Uterus (tissue), 3 donors: ENCODE measurements at regions not wholly inside any gene's neighbourhood (a gene's known extent, or its start where the extent isn't known, plus 50 kb on each side); places are given as distances from the start of the nearest gene placed in this dataset.

Source experiments
- DNase-seq, 2 donors: peaks; one replicate each; pipeline ENCODE4 v3.0.0-alpha.2; 2019 to 2020
- H3K27ac ChIP-seq, 2 donors: fragments of 200-600 bp; sonication (generic); 1 replicate in 1 of 2; 2 replicates in 1 of 2; pipeline ENCODE4 v1.5.1; 2016 to 2018
- H3K27me3 ChIP-seq, 2 donors: fragments of 200-600 bp; sonication (generic); one replicate each; pipeline ENCODE4 v1.5.1; 2018 to 2019; ENCODE audit warnings: control low read depth in 1 of 2
- H3K36me3 ChIP-seq, 2 donors: fragments of 200-600 bp; sonication (generic); one replicate each; pipeline ENCODE4 v1.5.1; 2019; ENCODE audit warnings: control low read depth in 1 of 2
- H3K4me1 ChIP-seq, 2 donors: fragments of 200-600 bp; sonication (generic); one replicate each; pipeline ENCODE4 v1.5.1; 2018 to 2019; ENCODE audit warnings: control low read depth in 1 of 2
- H3K4me3 ChIP-seq, 2 donors: fragments of 200-600 bp; sonication (generic); 1 replicate in 1 of 2; 2 replicates in 1 of 2; pipeline ENCODE4 v1.5.1; 2018 to 2019; ENCODE audit warnings: mild to moderate bottlenecking in 1 of 2
- H3K9me3 ChIP-seq, 2 donors: fragments of 200-600 bp; sonication (generic); one replicate each; pipeline ENCODE4 v1.5.1; 2019; ENCODE audit warnings: control low read depth in 1 of 2
- POLR2A ChIP-seq, 2 donors: fragments of 450-650 bp; IDR thresholded peaks; one replicate each; pipeline ENCODE4 v1.6.1; 2016; ENCODE audit warnings: antibody characterized with exemption in 2 of 2, mild to moderate bottlenecking in 1 of 2, moderate library complexity in 1 of 2
- intact Hi-C: fragments of 100-400 bp; cut with DNase I; formaldehyde crosslinking; loops from one replicate; pipeline ENCODE4 v1.15.1; 2023; ENCODE audit warnings: low total_unique reads
- TF ChIP-seq, protein P1 (sequence below), 4 experiments: fragments of 200-600 bp in 2 of 4; fragments of 450-650 bp in 2 of 4; sonication (generic) in 2 of 4; IDR thresholded peaks; one replicate each; pipeline ENCODE4 v1.5.1; 2016 to 2019; ENCODE audit warnings: antibody characterized with exemption in 4 of 4, mild to moderate bottlenecking in 2 of 4, moderate library complexity in 1 of 4
- donor health status: DM: yes; HTN: yes; CAD: no.

DNA sequence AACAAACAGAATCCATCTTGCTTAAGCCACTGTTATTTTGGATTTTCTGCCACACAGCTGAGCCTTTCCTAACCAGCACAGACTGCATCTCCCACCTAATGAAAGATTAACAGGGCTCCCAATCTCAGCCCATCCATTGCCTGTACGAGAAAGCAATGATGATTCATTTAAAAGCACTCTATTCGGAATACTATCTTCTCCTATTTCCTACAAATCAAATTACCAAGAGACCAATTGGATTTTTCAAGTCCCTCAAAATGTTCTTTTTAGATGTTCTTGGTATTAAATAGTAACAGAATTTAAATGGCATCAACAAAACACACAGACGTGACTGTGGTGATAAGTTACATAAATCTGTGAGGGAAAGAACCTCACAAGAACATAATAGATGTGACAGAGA lies 324.1 kb downstream of the AGTPBP1 start:
- Histone ChIP-seq H3K4me1 (no peaks in the 10 kb centered on the region), H3K9me3 (no peaks in the 10 kb centered on the region), H3K27me3 (no peaks in the 10 kb centered on the region), H3K27ac (no peak overlapping the region), H3K4me3 (no peak overlapping the region), H3K36me3 (no peaks in the 10 kb centered on the region)
- DNase-seq = no peak
- TF ChIP-seq POLR2A (IDR thresholded peaks at IDR 0.05) = no peak
- TF ChIP-seq, protein P1, sequence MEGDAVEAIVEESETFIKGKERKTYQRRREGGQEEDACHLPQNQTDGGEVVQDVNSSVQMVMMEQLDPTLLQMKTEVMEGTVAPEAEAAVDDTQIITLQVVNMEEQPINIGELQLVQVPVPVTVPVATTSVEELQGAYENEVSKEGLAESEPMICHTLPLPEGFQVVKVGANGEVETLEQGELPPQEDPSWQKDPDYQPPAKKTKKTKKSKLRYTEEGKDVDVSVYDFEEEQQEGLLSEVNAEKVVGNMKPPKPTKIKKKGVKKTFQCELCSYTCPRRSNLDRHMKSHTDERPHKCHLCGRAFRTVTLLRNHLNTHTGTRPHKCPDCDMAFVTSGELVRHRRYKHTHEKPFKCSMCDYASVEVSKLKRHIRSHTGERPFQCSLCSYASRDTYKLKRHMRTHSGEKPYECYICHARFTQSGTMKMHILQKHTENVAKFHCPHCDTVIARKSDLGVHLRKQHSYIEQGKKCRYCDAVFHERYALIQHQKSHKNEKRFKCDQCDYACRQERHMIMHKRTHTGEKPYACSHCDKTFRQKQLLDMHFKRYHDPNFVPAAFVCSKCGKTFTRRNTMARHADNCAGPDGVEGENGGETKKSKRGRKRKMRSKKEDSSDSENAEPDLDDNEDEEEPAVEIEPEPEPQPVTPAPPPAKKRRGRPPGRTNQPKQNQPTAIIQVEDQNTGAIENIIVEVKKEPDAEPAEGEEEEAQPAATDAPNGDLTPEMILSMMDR (IDR thresholded peaks at IDR 0.05) = no peak
- intact Hi-C loops = no loop called here

DNA sequence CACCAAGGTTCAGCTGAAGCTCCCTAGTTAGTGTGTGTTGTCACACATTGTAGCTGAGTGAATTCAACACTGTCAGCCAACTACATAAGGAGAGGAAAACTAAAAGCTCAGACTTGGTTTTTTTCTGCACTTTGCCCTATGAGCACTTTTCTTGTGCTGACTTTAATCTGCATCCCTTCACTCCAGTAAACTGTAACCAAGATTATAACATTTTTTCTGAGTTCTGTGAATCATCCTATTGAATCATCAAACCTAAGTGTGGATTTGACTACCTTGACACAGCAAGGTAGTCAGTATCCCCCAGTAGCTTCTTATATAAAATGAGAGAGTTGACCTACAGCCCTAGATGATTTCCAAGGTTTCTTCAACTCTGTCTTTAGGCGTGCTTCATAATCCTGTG lies 325.0 kb downstream of the AGTPBP1 start:
- intact Hi-C loops = no loop called here
- H3K4me1 ChIP-seq = no peaks in the 10 kb centered on the region
- TF ChIP-seq POLR2A (IDR thresholded peaks at IDR 0.05) = no peak
- TF ChIP-seq, protein P1 (IDR thresholded peaks at IDR 0.05) = no peak
- no peaks in the 10 kb centered on the region for H3K9me3 ChIP-seq
- no peak overlapping the region for H3K27ac ChIP-seq
- no peak for DNase-seq
- H3K27me3 ChIP-seq = no peaks in the 10 kb centered on the region
- no peak overlapping the region for H3K4me3 ChIP-seq
- H3K36me3 ChIP-seq = no peaks in the 10 kb centered on the region

DNA sequence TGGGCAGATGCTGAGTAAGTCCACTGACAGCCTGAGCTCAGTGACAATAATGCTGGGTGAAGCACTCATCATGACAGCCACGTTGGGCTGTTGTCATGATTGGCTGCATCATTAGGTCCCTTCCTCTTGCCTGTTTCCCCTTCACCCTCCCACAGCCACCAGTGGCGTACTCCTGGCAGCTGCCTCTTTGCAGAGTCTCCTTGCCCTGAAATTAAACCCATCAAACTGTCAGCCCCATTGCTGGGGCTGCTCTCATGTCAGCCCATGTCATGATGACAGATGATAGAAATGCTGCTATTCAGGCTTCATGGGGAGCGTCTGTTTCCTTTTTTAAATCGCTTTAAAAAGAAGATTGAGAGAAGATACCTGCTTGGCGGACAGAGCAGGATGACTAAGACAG lies 327.4 kb downstream of the AGTPBP1 start:
- Histone ChIP-seq H3K27ac (no peak overlapping the region), H3K4me3 (no peak overlapping the region), H3K4me1 (no peaks in the 10 kb centered on the region), H3K27me3 (no peaks in the 10 kb centered on the region), H3K36me3 (no peaks in the 10 kb centered on the region), H3K9me3 (no peaks in the 10 kb centered on the region)
- intact Hi-C loops = no loop called here
- DNase-seq = no peak
- TF ChIP-seq POLR2A (IDR thresholded peaks at IDR 0.05) = no peak
- TF ChIP-seq, protein P1 (IDR thresholded peaks at IDR 0.05) = no peak

DNA sequence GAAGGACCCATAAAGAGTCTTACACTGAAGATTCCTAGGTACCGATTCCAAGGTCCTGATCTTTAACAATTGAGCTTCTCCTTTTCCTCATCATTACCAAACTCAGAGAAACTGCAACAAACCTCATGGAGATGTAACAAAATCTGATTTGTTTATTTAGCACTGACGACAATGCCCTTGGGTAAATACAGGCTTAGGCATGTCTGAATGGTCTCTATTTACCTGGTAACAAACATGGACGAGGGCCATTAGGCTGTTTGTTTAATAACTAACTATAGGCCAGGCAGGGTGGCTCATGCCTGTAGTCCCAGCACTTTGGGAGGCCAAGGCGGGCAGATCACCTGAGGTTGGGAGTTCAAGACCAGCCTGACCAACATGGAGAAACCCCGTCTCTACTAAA lies 333.3 kb downstream of the AGTPBP1 start:
- H3K4me3 ChIP-seq = no peak overlapping the region
- no peak for DNase-seq
- no peaks in the 10 kb centered on the region for H3K4me1 ChIP-seq
- no peaks in the 10 kb centered on the region for H3K36me3 ChIP-seq
- intact Hi-C loops = no loop called here
- no peak overlapping the region for H3K27ac ChIP-seq
- H3K9me3 ChIP-seq = no peaks in the 10 kb centered on the region
- TF ChIP-seq, protein P1 (IDR thresholded peaks at IDR 0.05) = no peak
- H3K27me3 ChIP-seq = no peaks in the 10 kb centered on the region

DNA sequence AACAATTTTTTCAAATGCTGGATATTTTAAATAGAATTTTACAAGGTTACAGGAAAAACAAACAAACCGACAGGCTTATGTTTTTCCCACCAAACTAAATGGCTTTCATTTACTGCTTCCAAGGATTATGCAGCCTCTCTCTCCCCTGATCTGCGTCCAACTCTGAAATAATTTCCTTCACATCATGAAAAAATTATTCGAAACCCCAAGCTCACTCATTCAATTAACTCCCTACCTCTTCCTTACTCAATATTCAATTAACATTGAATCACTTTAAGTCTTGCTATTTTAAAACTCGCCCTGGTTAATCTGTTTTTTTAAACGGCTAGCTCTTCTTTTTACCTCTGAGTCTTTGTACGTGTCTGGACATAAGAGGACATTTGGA lies 336.2 kb downstream of the AGTPBP1 start:
- DNase-seq = no peak
- Histone ChIP-seq H3K27me3 (no peaks in the 10 kb centered on the region), H3K4me3 (no peak overlapping the region), H3K4me1 (no peaks in the 10 kb centered on the region), H3K27ac (no peak overlapping the region), H3K9me3 (no peaks in the 10 kb centered on the region), H3K36me3 (no peaks in the 10 kb centered on the region)
- intact Hi-C loops = no loop called here
- TF ChIP-seq, protein P1 (IDR thresholded peaks at IDR 0.05) = no peak
- TF ChIP-seq POLR2A (IDR thresholded peaks at IDR 0.05) = no peak
